HepG2 (cell line): ENCODE measurements at regions not wholly inside any gene's neighbourhood (a gene's known extent, or its start where the extent isn't known, plus 50 kb on each side); places are given as distances from the start of the nearest gene placed in this dataset.

ENCODE experiments used
- FOSL2 ChIP-seq: sonication (generic); formaldehyde crosslinking; IDR thresholded peaks from 2 replicates; pipeline ENCODE4 v1.4.0; 2020; ENCODE audit warnings: missing genetic modification reagents
- FOXJ3 ChIP-seq: sonication (generic); formaldehyde crosslinking; IDR thresholded peaks from 2 replicates; pipeline ENCODE4 v1.4.0; 2020; ENCODE audit warnings: missing genetic modification reagents, mild to moderate bottlenecking, borderline replicate concordance
- HMG20A ChIP-seq: IDR thresholded peaks from 2 replicates; pipeline ENCODE4 v1.6.1; 2016; ENCODE audit warnings: borderline replicate concordance
- SRSF1 ChIP-seq: fragments of 200-400 bp; formaldehyde crosslinking; optimal IDR thresholded peaks from 2 replicates; pipeline ENCODE3; 2017; ENCODE audit warnings: mild to moderate bottlenecking, low read depth, low read length, moderate library complexity

DNA sequence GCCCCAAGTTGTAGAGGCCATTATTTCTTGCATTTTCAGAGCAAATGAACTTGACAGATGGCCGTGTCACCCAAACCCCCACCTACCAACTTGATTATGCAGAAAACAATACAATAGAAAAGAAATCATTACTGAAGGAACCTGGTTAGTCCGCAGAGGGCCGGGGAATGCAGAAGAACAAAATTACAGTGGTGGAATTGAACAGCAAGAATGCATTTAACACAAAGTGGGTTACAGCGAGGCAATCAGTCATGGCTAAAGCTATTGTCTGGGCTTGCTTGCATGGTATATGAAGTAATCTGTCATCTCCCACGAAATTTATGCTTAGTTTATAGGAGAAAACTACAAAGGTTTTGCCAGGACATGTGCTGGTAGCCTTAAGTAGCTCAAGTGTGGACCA is 238.3 kb upstream of the IRX1 start:
- TF ChIP-seq FOSL2 (CRISPR knock-in tag) (no peak), FOXJ3 (CRISPR knock-in tag) (no peak), SRSF1 (no peak), HMG20A (CRISPR knock-in tag) (no peak)
